ENCODE measurements at regions not wholly inside any gene's neighbourhood (a gene's known extent, or its start where the extent isn't known, plus 50 kb on each side); places are given as distances from the start of the nearest gene placed in this dataset.

GRCh38 chr2:122583159-122583917 is 827.9 kb downstream of the TSN start:
- Histone ChIP-seq H2AK5ac (ENCODE audit: low read depth, low read length) (no peak overlapping the region), H3K9me3 (ENCODE audit: insufficient read depth in 2 of 2, low read depth in 1 of 2, low read length in 1 of 2) (no peaks in the 10 kb centered on the region), H3K4me2 (ENCODE audit: insufficient read depth in 1 of 2, low read depth in 2 of 2, low read length in 2 of 2) (no peak overlapping the region), H3K4me1 (replicated peaks in 1 of 4; ENCODE audit: control insufficient read depth in 3 of 4, insufficient read depth in 4 of 4, low read length in 3 of 4) (no peaks in the 10 kb centered on the region), H3K27me3 (replicated peaks in 1 of 4; ENCODE audit: control insufficient read depth in 3 of 4, extremely low read depth in 1 of 4, insufficient read depth in 3 of 4, low read length in 3 of 4) (no peaks in the 10 kb centered on the region), H3K18ac (ENCODE audit: extremely low read depth, low read length) (no peak overlapping the region), H3K27ac (ENCODE audit: low read depth, low read length) (no peak overlapping the region), H3K4ac (replicated peaks; ENCODE audit: insufficient read length, low read depth, low read length) (no peak overlapping the region), H4K20me1 (replicated peaks in 1 of 2; ENCODE audit: control insufficient read depth in 1 of 2, insufficient read depth in 2 of 2, low read length in 2 of 2) (no peaks in the 10 kb centered on the region), H2AFZ (ENCODE audit: low read length) (no peak overlapping the region), H3K23ac (ENCODE audit: insufficient read length) (no peak overlapping the region), H3K23me2 (ENCODE audit: low read depth, low read length) (no peaks in the 10 kb centered on the region; the same call in 1 of the 2 replicates), H3K9ac (replicated peaks in 1 of 4; ENCODE audit: extremely low read depth in 1 of 4, low read depth in 3 of 4, low read length in 3 of 4) (no peak overlapping the region), H3K79me2 (ENCODE audit: control insufficient read depth in 1 of 2, insufficient read depth in 2 of 2, low read length in 2 of 2) (no peaks in the 10 kb centered on the region), H3K14ac (ENCODE audit: insufficient read length) (no peak overlapping the region), H2BK12ac (ENCODE audit: low read depth, low read length) (no peak overlapping the region), H4K5ac (ENCODE audit: insufficient read length, low read depth, low read length) (no peak overlapping the region), H3K79me1 (ENCODE audit: low read depth, low read length) (no peaks in the 10 kb centered on the region), H2BK120ac (replicated peaks; ENCODE audit: low read depth, low read length) (no peak overlapping the region), H3K4me3 (ENCODE audit: extremely low read depth in 1 of 4, insufficient read depth in 2 of 4, low read depth in 3 of 4, low read length in 4 of 4) (no peak overlapping the region), H2BK15ac (ENCODE audit: low read length) (no peak overlapping the region), H3K56ac (replicated peaks; ENCODE audit: insufficient read length, low read depth, low read length) (no peak overlapping the region), H2BK5ac (ENCODE audit: low read depth, low read length) (no peak overlapping the region), H4K8ac (ENCODE audit: extremely low read depth, insufficient read depth, low read length) (no peak overlapping the region), H4K91ac (replicated peaks; ENCODE audit: insufficient read length, low read length) (no peak overlapping the region), H2BK20ac (ENCODE audit: low read length) (no peak overlapping the region), H3K36me3 (ENCODE audit: control insufficient read depth in 2 of 4, insufficient read depth in 4 of 4, low read length in 3 of 4) (no peaks in the 10 kb centered on the region)
- DNase-seq (ENCODE audit: low read depth in 1 of 2, low spot score in 2 of 2) (no peak), FAIRE-seq (no peak)
- ChIA-PET CTCF (ENCODE audit: partially characterized antibody) (no interaction called here), POLR2A (ENCODE audit: partially characterized antibody) (no interaction called here)
- WGBS, 2 experiments (ENCODE audit: extremely low coverage in 1 of 2, insufficient coverage in 1 of 2, insufficient read length in 1 of 2, insufficient replicate concordance in 2 of 2, low coverage in 1 of 2, low lambda C conversion rate in 2 of 2, missing lambda C conversion rate in 1 of 2): 63 to 67% methylated on average over 1 to 2 of the region's 2 CpGs
- TF ChIP-seq SUZ12 (IDR thresholded peaks at IDR 0.05; ENCODE audit: low read length) (no peak), SIN3A (conservative IDR thresholded peaks at IDR 0.05 in 1 of 2, IDR thresholded peaks at IDR 0.05 in 1 of 2; ENCODE audit: low read depth in 1 of 2, low read length in 2 of 2) (no peak), SIX5 (IDR thresholded peaks at IDR 0.05; ENCODE audit: low read depth, low read length) (no peak), RBBP5 (IDR thresholded peaks at IDR 0.05; ENCODE audit: borderline replicate concordance, low read depth, low read length) (no peak), RAD21 (IDR thresholded peaks at IDR 0.05 in 1 of 2, conservative IDR thresholded peaks at IDR 0.05 in 1 of 2; ENCODE audit: low read depth in 2 of 2, low read length in 2 of 2) (no peak), EGR1 (IDR thresholded peaks at IDR 0.05; ENCODE audit: borderline replicate concordance, low read depth, low read length) (no peak), NANOG (IDR thresholded peaks at IDR 0.05; ENCODE audit: insufficient read depth, low read depth, low read length, poor library complexity, severe bottlenecking) (no peak), RFX5 (IDR thresholded peaks at IDR 0.05; ENCODE audit: borderline replicate concordance, low read depth, low read length) (no peak), FOSL1 (IDR thresholded peaks at IDR 0.05; ENCODE audit: insufficient read depth, low read depth, low read length) (no peak), HDAC2 (IDR thresholded peaks at IDR 0.05; ENCODE audit: borderline replicate concordance in 1 of 2, low read depth in 2 of 2, low read length in 2 of 2) (no peak), HDAC6 (IDR thresholded peaks at IDR 0.05; ENCODE audit: low read depth, low read length) (no peak)
